Cardiac muscle cell (in vitro differentiated cells and primary cell): ENCODE measurements at regions not wholly inside any gene's neighbourhood (a gene's known extent, or its start where the extent isn't known, plus 50 kb on each side); places are given as distances from the start of the nearest gene placed in this dataset.

ENCODE experiments used
- DNase-seq, 2 donors: peaks; one replicate each; pipeline versions ENCODE4 v3.0.0 to v3.0.0-alpha.2; 2010 to 2017; ENCODE audit warnings: low read depth in 1 of 2, low spot score in 1 of 2
- H3K27ac ChIP-seq: fragments of 200-600 bp; sonication (generic); 2 replicates; pipeline ENCODE4 v1.5.1; 2016
- H3K27me3 ChIP-seq: fragments of 200-600 bp; sonication (generic); 2 replicates; pipeline ENCODE4 v1.6.0; 2016; ENCODE audit warnings: control low read depth
- H3K36me3 ChIP-seq: fragments of 200-600 bp; sonication (generic); 2 replicates; pipeline ENCODE4 v1.5.1; 2016; ENCODE audit warnings: control low read depth
- H3K4me1 ChIP-seq: fragments of 200-600 bp; sonication (generic); 2 replicates; pipeline ENCODE4 v1.8.1; 2017; ENCODE audit warnings: low read depth, mild to moderate bottlenecking, mixed run types
- H3K4me3 ChIP-seq: fragments of 200-600 bp; sonication (generic); 2 replicates; pipeline ENCODE4 v1.5.1; 2016; ENCODE audit warnings: mild to moderate bottlenecking
- H3K9me3 ChIP-seq: fragments of 200-600 bp; sonication (generic); 2 replicates; pipeline ENCODE4 v1.5.1; 2017; ENCODE audit warnings: low read depth, mild to moderate bottlenecking, control low read depth
- TF ChIP-seq, protein P1 (sequence below): IDR thresholded peaks from 2 replicates; pipeline ENCODE4 v1.5.1; 2012; ENCODE audit warnings: low read depth, mild to moderate bottlenecking, low read length

DNA sequence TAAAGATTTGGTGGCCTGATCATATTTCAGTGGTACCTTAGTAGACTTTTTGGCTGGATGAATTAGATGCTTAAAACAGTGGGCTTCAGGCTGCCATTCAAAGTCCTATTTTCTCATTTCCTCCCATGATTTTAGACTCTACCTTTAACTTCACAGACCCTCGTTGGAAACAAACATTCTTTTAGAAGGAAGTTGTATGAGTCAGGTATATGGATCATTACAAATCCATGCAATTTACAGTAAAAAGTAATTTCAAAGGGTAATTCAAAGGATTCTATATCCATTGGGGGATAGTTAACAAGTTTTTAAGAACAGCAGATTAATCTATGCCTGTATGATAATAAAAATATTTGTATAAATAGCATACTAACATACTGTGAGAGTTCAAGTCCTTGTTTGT is 216.9 kb upstream of the RRP15 start:
- no peak for DNase-seq
- no peaks in the 10 kb centered on the region for H3K4me1 ChIP-seq
- no peaks in the 10 kb centered on the region for H3K9me3 ChIP-seq
- no peak overlapping the region for H3K27ac ChIP-seq
- H3K4me3 ChIP-seq = no peak overlapping the region
- TF ChIP-seq, protein P1, sequence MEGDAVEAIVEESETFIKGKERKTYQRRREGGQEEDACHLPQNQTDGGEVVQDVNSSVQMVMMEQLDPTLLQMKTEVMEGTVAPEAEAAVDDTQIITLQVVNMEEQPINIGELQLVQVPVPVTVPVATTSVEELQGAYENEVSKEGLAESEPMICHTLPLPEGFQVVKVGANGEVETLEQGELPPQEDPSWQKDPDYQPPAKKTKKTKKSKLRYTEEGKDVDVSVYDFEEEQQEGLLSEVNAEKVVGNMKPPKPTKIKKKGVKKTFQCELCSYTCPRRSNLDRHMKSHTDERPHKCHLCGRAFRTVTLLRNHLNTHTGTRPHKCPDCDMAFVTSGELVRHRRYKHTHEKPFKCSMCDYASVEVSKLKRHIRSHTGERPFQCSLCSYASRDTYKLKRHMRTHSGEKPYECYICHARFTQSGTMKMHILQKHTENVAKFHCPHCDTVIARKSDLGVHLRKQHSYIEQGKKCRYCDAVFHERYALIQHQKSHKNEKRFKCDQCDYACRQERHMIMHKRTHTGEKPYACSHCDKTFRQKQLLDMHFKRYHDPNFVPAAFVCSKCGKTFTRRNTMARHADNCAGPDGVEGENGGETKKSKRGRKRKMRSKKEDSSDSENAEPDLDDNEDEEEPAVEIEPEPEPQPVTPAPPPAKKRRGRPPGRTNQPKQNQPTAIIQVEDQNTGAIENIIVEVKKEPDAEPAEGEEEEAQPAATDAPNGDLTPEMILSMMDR = no peak
- H3K27me3 ChIP-seq = no peaks in the 10 kb centered on the region
- H3K36me3 ChIP-seq = no peaks in the 10 kb centered on the region

DNA sequence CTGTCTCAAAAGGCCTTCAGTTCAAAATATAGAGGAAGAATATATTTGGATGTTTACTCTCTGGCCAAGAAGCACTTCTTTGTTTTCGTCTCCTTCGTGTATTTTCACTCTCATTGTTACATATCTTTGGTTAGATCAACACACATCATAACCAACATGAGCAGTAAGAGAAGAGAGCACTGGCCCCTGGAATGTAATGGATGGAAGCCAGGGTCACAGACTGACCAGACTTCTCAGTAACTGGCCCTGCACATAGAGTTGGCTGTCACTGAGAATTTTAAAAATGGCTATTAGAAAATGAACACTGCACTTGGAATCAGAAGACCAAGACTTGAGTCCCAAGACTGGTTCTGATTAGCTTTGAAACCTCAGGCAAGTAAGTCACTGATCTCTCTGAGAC is 215.9 kb upstream of the RRP15 start:
- no peak for DNase-seq
- Histone ChIP-seq H3K36me3 (no peaks in the 10 kb centered on the region), H3K27me3 (no peaks in the 10 kb centered on the region), H3K4me3 (no peak overlapping the region), H3K9me3 (no peaks in the 10 kb centered on the region), H3K4me1 (no peaks in the 10 kb centered on the region), H3K27ac (no peak overlapping the region)
- TF ChIP-seq, protein P1 = no peak

DNA sequence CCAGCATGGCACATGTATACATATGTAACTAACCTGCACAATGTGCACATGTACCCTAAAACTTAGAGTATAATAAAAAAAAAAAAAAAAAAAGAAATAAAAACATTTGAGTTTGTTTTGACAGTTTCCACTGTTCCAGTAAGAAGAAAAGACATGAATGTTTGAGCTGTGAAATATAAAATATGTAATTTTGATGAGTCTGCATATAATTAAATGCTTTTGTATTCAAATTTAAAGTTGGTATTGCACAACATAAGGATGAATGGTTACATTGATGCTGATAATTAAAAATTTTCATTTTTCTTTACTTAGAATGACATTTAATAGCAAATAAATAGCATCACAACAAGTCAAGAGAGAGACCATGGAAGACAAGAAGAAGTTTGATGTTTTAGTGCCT is 212.0 kb upstream of the RRP15 start:
- Histone ChIP-seq H3K4me1 (no peaks in the 10 kb centered on the region), H3K9me3 (no peaks in the 10 kb centered on the region), H3K27ac (no peak overlapping the region), H3K4me3 (no peak overlapping the region), H3K36me3 (no peaks in the 10 kb centered on the region), H3K27me3 (no peaks in the 10 kb centered on the region)
- DNase-seq = no peak
- TF ChIP-seq, protein P1 = no peak

DNA sequence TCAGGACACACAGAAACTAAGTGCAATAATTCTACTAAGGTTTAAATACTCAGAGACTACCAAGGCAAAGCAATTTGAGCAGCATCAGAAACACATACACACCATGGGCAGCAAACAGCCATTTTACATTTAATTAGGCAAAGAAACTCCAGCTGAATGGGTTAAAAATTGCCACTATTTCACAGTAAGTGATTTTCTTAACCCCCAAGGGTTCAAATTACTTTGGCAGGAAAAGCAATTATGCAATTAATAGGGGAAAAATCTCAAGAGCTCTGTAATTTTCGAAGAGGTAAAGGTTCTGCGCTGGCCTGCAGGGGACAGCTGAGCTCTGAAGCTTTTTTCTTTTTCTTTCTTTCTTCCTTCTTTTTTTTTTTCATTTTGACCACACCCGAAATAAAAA is 206.2 kb upstream of the RRP15 start:
- Histone ChIP-seq H3K27ac (no peak overlapping the region), H3K9me3 (no peaks in the 10 kb centered on the region), H3K4me1 (peaks cover 11% of the 10 kb centered on the region), H3K4me3 (no peak overlapping the region), H3K36me3 (no peaks in the 10 kb centered on the region), H3K27me3 (no peaks in the 10 kb centered on the region)
- DNase-seq = no peak
- TF ChIP-seq, protein P1 = no peak

DNA sequence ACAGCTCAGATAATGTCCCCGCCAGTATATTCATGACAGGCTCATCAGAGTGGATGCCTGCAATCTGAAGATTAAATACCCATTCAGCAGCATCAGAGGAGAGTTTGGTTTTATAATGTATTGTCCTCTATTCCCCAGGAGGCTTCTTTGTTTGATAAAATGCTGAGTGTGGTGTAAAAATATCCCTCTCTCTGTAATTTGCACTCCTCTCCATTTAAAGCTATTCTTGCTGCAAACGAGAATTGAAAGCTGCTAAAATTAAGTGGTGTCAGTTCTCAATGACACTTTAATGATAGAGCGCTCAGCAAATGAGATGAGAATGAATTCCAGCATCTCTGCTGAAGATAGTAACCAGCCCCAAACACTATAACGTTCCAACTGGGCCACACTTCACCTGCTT is 205.7 kb upstream of the RRP15 start:
- DNase-seq = no peak
- H3K9me3 ChIP-seq = no peaks in the 10 kb centered on the region
- H3K27me3 ChIP-seq = no peaks in the 10 kb centered on the region
- no peaks in the 10 kb centered on the region for H3K36me3 ChIP-seq
- H3K4me3 ChIP-seq = no peak overlapping the region
- no peak overlapping the region for H3K27ac ChIP-seq
- TF ChIP-seq, protein P1 = no peak
- peaks cover 11% of the 10 kb centered on the region for H3K4me1 ChIP-seq

DNA sequence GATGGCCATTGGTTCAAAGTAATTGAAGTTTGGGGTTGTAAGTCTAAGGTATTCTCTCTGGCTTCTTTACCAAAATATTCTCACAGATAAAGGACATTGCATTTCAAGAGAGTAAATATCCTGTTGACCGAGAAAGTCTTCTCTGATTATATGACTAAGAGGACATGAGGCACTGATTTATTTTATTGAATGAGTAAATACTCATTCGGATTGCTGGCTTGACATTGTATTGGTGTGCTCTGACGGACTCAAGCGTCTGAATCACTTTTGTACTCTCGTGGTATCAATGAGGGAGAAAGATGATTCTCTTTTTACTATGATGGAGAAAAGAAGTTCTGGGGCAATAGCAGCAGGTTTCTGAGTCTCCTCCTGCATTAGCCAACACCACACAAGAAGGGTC is 205.3 kb upstream of the RRP15 start:
- Histone ChIP-seq H3K27me3 (no peaks in the 10 kb centered on the region), H3K27ac (no peak overlapping the region), H3K4me3 (no peak overlapping the region), H3K36me3 (no peaks in the 10 kb centered on the region), H3K9me3 (no peaks in the 10 kb centered on the region), H3K4me1 (peaks cover 11% of the 10 kb centered on the region)
- no peak for DNase-seq
- TF ChIP-seq, protein P1 = no peak
